Right lobe of liver (tissue), 4 donors: ENCODE measurements at regions not wholly inside any gene's neighbourhood (a gene's known extent, or its start where the extent isn't known, plus 50 kb on each side); places are given as distances from the start of the nearest gene placed in this dataset.

Source experiments
- POLR2A ChIP-seq: fragments of 450-650 bp; IDR thresholded peaks from one replicate; pipeline ENCODE4 v1.6.1; 2017; ENCODE audit warnings: antibody characterized with exemption, mild to moderate bottlenecking
- TF ChIP-seq, protein P1 (sequence below), 4 donors: fragments of 200-600 bp in 3 of 4; fragments of 450-650 bp in 1 of 4; IDR thresholded peaks; one replicate each; pipeline versions ENCODE4 v1.5.1 to v1.8.0; 2016 to 2022; ENCODE audit warnings: antibody characterized with exemption in 4 of 4, mild to moderate bottlenecking in 2 of 4
- donor health status: DM: no; HTN: no; CAD: no.
- donor health status: DM: no; HTN: no; CAD: no.
- donor health status: DM: no; HTN: yes; CAD: no.

DNA sequence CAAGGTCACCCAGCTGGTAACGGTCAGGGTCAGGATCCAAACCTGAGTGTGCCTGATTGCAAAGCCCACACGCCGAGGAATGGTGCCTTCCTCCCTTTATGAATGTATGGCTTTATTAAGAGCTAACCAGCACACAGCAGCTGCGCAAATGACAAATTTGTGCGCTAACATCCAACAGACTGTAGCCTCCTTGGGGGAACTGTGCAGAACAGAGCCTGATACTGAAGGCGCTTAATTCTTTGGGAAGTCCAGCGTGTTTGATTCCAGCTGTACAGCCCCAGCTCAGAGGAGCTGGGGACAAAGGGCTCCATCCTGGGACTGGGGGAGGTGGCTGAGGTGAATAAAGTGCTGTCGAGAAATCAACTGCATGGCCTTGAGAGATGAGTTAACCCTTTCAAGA, 75.7 kb upstream of the JARID2 start:
- TF ChIP-seq, protein P1, sequence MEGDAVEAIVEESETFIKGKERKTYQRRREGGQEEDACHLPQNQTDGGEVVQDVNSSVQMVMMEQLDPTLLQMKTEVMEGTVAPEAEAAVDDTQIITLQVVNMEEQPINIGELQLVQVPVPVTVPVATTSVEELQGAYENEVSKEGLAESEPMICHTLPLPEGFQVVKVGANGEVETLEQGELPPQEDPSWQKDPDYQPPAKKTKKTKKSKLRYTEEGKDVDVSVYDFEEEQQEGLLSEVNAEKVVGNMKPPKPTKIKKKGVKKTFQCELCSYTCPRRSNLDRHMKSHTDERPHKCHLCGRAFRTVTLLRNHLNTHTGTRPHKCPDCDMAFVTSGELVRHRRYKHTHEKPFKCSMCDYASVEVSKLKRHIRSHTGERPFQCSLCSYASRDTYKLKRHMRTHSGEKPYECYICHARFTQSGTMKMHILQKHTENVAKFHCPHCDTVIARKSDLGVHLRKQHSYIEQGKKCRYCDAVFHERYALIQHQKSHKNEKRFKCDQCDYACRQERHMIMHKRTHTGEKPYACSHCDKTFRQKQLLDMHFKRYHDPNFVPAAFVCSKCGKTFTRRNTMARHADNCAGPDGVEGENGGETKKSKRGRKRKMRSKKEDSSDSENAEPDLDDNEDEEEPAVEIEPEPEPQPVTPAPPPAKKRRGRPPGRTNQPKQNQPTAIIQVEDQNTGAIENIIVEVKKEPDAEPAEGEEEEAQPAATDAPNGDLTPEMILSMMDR (IDR thresholded peaks at IDR 0.05), result no peak
- no peak for TF ChIP-seq POLR2A
